Neuronal stem cell (in vitro differentiated cells): ENCODE measurements at regions not wholly inside any gene's neighbourhood (a gene's known extent, or its start where the extent isn't known, plus 50 kb on each side); places are given as distances from the start of the nearest gene placed in this dataset.

Source experiments
- DNase-seq: peaks from one replicate; pipeline ENCODE4 v3.0.0-alpha.2; 2013; ENCODE audit warnings: low spot score
- H2AFZ ChIP-seq: one replicate; pipeline ENCODE4 v1.6.1; 2013; ENCODE audit warnings: mild to moderate bottlenecking, low read length, inconsistent platforms
- H2AK5ac ChIP-seq: 2 replicates; pipeline ENCODE4 v1.6.1; 2013; ENCODE audit warnings: low read depth, mild to moderate bottlenecking, inconsistent platforms, low read length, moderate library complexity, mixed read lengths
- H2BK120ac ChIP-seq: 2 replicates; pipeline ENCODE4 v1.6.1; 2013; ENCODE audit warnings: low read depth, mild to moderate bottlenecking, inconsistent platforms, low read length, moderate library complexity, mixed read lengths
- H2BK12ac ChIP-seq: one replicate; pipeline ENCODE4 v1.6.1; 2013; ENCODE audit warnings: low read length, inconsistent platforms
- H2BK15ac ChIP-seq: 2 replicates; pipeline ENCODE4 v1.6.1; 2013; ENCODE audit warnings: mild to moderate bottlenecking, low read length, inconsistent platforms, mixed read lengths
- H2BK5ac ChIP-seq: one replicate; pipeline ENCODE4 v1.6.1; 2013; ENCODE audit warnings: inconsistent platforms, mild to moderate bottlenecking, low read length, moderate library complexity
- H3K14ac ChIP-seq: one replicate; pipeline ENCODE4 v1.6.1; 2013; ENCODE audit warnings: low read length, inconsistent platforms
- H3K18ac ChIP-seq: 2 replicates; pipeline ENCODE4 v1.6.1; 2013; ENCODE audit warnings: low read length, inconsistent platforms
- H3K23ac ChIP-seq: 2 replicates; pipeline ENCODE4 v1.6.1; 2013; ENCODE audit warnings: low read depth, mild to moderate bottlenecking, mixed read lengths, low read length, inconsistent platforms; ENCODE audit not compliant: poor library complexity
- H3K27ac ChIP-seq: replicated peaks from 3 replicates; pipeline ENCODE4 v1.5.1; 2013; ENCODE audit warnings: low read length, inconsistent platforms
- H3K27me3 ChIP-seq, 3 experiments: 2 replicates each; pipeline ENCODE4 v1.6.1; 2013; ENCODE audit warnings: low read length in 3 of 3, mild to moderate bottlenecking in 2 of 3, inconsistent platforms in 1 of 3, low read depth in 1 of 3, mixed read lengths in 1 of 3, moderate library complexity in 1 of 3; ENCODE audit not compliant: control insufficient read depth in 3 of 3, insufficient read depth in 3 of 3
- H3K36me3 ChIP-seq, 2 donors: replicated peaks in 1 of 2; 2 replicates each; pipeline ENCODE4 v1.6.1; 2013; ENCODE audit warnings: low read length in 2 of 2; ENCODE audit not compliant: control insufficient read depth in 2 of 2, insufficient read depth in 2 of 2
- H3K4ac ChIP-seq: 2 replicates; pipeline ENCODE4 v1.6.1; 2013; ENCODE audit warnings: inconsistent platforms, mild to moderate bottlenecking, low read length, moderate library complexity
- H3K4me1 ChIP-seq, 2 donors: 1 replicate in 1 of 2; 2 replicates in 1 of 2; pipeline ENCODE4 v1.6.1; 2013; ENCODE audit warnings: low read length in 2 of 2, low read depth in 1 of 2; ENCODE audit not compliant: control insufficient read depth in 2 of 2, insufficient read depth in 1 of 2
- H3K4me2 ChIP-seq: one replicate; pipeline ENCODE4 v1.6.1; 2013; ENCODE audit warnings: mild to moderate bottlenecking, low read length, inconsistent platforms; ENCODE audit not compliant: insufficient read depth, poor library complexity, severe bottlenecking
- H3K4me3 ChIP-seq, 2 donors: 2 replicates each; pipeline ENCODE4 v1.5.1; 2013; ENCODE audit warnings: low read length in 2 of 2, mild to moderate bottlenecking in 2 of 2, inconsistent platforms in 1 of 2, moderate library complexity in 1 of 2
- H3K79me1 ChIP-seq: one replicate; pipeline ENCODE4 v1.6.1; 2013; ENCODE audit warnings: low read depth, mild to moderate bottlenecking, inconsistent platforms, low read length, moderate library complexity
- H3K9ac ChIP-seq: one replicate; pipeline ENCODE4 v1.6.1; 2013; ENCODE audit warnings: mild to moderate bottlenecking, low read depth, low read length, inconsistent platforms; ENCODE audit not compliant: poor library complexity
- H3K9me3 ChIP-seq, 2 donors: replicated peaks in 1 of 2; 2 replicates each; pipeline versions ENCODE3 to v1.6.1; 2013; ENCODE audit warnings: low read length in 2 of 2, mild to moderate bottlenecking in 2 of 2, inconsistent platforms in 1 of 2, low read depth in 1 of 2, mixed read lengths in 1 of 2, moderate library complexity in 1 of 2; ENCODE audit not compliant: control insufficient read depth in 2 of 2, insufficient read depth in 1 of 2
- H4K8ac ChIP-seq: one replicate; pipeline ENCODE4 v1.6.1; 2013; ENCODE audit warnings: low read depth, mild to moderate bottlenecking, inconsistent platforms, low read length, moderate library complexity
- H4K91ac ChIP-seq: one replicate; pipeline ENCODE4 v1.6.1; 2013; ENCODE audit warnings: low read length, low read depth, mild to moderate bottlenecking, inconsistent platforms; ENCODE audit not compliant: poor library complexity
- WGBS, 2 donors: extraction: QIAGEN DNeasy Blood & Tissue Kit; methylation state at CpG; one replicate each; pipeline ENCODE4 v1.1.7; 2013; ENCODE audit warnings: missing lambda C conversion rate in 2 of 2, mixed read lengths in 1 of 2; ENCODE audit not compliant: insufficient read length in 2 of 2, insufficient replicate concordance in 1 of 2; ENCODE audit errors: extremely low coverage in 2 of 2; 5-methylcytosine and 5-hydroxymethylcytosine counted together

GRCh38 chr7:130913639-130914553, 179.9 kb upstream of the KLF14 start:
- Histone ChIP-seq H2AFZ (peak overlapping the region; percentile 31), H3K14ac (no peak overlapping the region), H3K4ac (no peak overlapping the region), H3K27me3 (no peaks in the 10 kb centered on the region), H3K18ac (no peak overlapping the region), H2BK120ac (no peak overlapping the region), H3K36me3 (no peaks in the 10 kb centered on the region), H2BK5ac (no peak overlapping the region), H3K9me3 (peaks cover 0 to 2% of the 10 kb centered on the region in 2 donors), H4K91ac (no peak overlapping the region), H2AK5ac (no peak overlapping the region), H3K9ac (no peak overlapping the region), H4K8ac (no peak overlapping the region), H3K4me1 (peaks cover 14 to 23% of the 10 kb centered on the region in 2 donors), H3K23ac (no peak overlapping the region), H3K4me3 (no peak overlapping the region), H3K4me2 (no peak overlapping the region), H3K79me1 (no peaks in the 10 kb centered on the region), H2BK12ac (no peak overlapping the region), H2BK15ac (no peak overlapping the region), H3K27ac (no peak overlapping the region)
- no CpG with 5 or more reads among the region's 12 CpGs for whole genome bisulfite sequencing, 2 donors
- no peak for DNase-seq

GRCh38 chr7:130914554-130915294, 180.7 kb upstream of the KLF14 start:
- H3K27ac ChIP-seq, result no peak overlapping the region
- no peak overlapping the region for H2BK5ac ChIP-seq
- H3K4me3 ChIP-seq, result no peak overlapping the region
- no peaks in the 10 kb centered on the region for H3K79me1 ChIP-seq
- no peak overlapping the region for H2BK15ac ChIP-seq
- H3K14ac ChIP-seq, result no peak overlapping the region
- no peaks in the 10 kb centered on the region for H3K36me3 ChIP-seq
- H3K9me3 ChIP-seq, result peaks cover 0 to 2% of the 10 kb centered on the region in 2 donors
- WGBS, 2 donors, result no CpG with 5 or more reads among the region's 10 CpGs
- no peak overlapping the region for H3K18ac ChIP-seq
- H3K27me3 ChIP-seq, result no peaks in the 10 kb centered on the region
- H4K91ac ChIP-seq, result no peak overlapping the region
- H3K23ac ChIP-seq, result no peak overlapping the region
- H2AK5ac ChIP-seq, result no peak overlapping the region
- no peak overlapping the region for H4K8ac ChIP-seq
- no peak overlapping the region for H3K4ac ChIP-seq
- H2AFZ ChIP-seq, result no peak overlapping the region
- peaks cover 14 to 23% of the 10 kb centered on the region in 2 donors for H3K4me1 ChIP-seq
- no peak overlapping the region for H3K4me2 ChIP-seq
- no peak overlapping the region for H2BK120ac ChIP-seq
- no peak overlapping the region for H3K9ac ChIP-seq
- no peak for DNase-seq
- no peak overlapping the region for H2BK12ac ChIP-seq

- Histone ChIP-seq H3K18ac (no peak overlapping the region), H2BK5ac (no peak overlapping the region), H3K9ac (no peak overlapping the region), H3K9me3 (peaks cover 0 to 2% of the 10 kb centered on the region in 2 donors), H3K14ac (no peak overlapping the region), H2AFZ (no peak overlapping the region), H3K27me3 (no peaks in the 10 kb centered on the region), H2BK120ac (no peak overlapping the region), H2BK12ac (no peak overlapping the region), H3K4me2 (no peak overlapping the region), H4K8ac (no peak overlapping the region), H3K79me1 (no peaks in the 10 kb centered on the region), H3K4ac (no peak overlapping the region), H3K36me3 (no peaks in the 10 kb centered on the region), H3K27ac (no peak overlapping the region), H3K23ac (no peak overlapping the region), H2AK5ac (no peak overlapping the region), H4K91ac (no peak overlapping the region), H3K4me1 (peaks cover 19 to 30% of the 10 kb centered on the region in 2 donors), H2BK15ac (no peak overlapping the region), H3K4me3 (no peak overlapping the region)
- no CpG with 5 or more reads among the region's 5 CpGs for WGBS, 2 donors
- no peak for DNase-seq
These were observed 183.7 kb upstream of the KLF14 start for GRCh38 chr7:130917669-130918128.
